SH-SY5Y (cell line): ENCODE measurements at regions not wholly inside any gene's neighbourhood (a gene's known extent, or its start where the extent isn't known, plus 50 kb on each side); places are given as distances from the start of the nearest gene placed in this dataset.

Source experiments
- GATA2 ChIP-seq: IDR thresholded peaks from 2 replicates; pipeline ENCODE4 v1.6.1; 2011; ENCODE audit warnings: mild to moderate bottlenecking, low read depth, low read length
- GATA3 ChIP-seq: IDR thresholded peaks from 2 replicates; pipeline ENCODE4 v1.6.1; 2011; ENCODE audit warnings: low read depth, mild to moderate bottlenecking, low read length, moderate library complexity

GRCh38 chr16:6200271-6200670 lies 1102.7 kb upstream of the EEF2KMT start:
- TF ChIP-seq GATA2, result no peak
- TF ChIP-seq GATA3, result no peak
